ENCODE measurements at regions not wholly inside any gene's neighbourhood (a gene's known extent, or its start where the extent isn't known, plus 50 kb on each side); places are given as distances from the start of the nearest gene placed in this dataset.
"Not testable (repeated sequence)": the region's sequence is repeated elsewhere in the genome, so short reads cannot be mapped to it uniquely, and the experiment has no call there.

DNA sequence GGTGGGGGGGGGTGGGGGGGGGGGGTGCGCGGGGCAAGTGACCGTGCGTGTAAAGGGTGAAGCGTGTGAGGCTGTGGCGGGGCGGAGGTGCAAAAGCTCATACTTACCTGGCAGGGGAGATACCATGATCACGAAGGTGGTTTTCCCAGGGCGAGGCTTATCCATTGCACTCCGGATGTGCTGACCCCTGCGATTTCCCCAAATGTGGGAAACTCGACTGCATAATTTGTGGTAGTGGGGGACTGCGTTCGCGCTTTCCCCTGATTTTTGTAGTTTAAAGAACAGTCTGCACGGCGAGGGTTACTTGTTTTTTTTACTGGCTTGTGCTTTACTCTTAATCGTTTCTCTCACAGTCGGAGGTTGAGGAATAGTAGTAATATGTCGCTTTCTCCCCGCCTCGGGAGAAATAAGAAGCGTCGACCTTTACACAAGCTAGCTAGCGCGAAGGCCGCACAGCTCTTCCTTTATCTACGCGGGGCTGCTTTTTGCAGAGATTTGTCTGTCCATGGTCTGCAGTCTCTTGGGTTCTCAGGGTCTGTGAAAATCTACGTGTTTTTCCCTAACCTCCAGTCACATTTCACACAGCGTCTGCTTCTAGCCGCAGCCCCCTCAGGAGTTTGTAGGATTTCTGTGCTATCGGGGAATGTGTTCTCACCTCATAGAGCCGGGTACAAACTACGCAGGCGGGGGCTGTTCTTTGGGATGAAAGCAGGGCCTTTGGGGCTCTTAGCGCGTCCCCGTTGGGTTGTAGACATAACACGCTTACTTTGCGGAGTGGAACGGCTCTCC, 148.1 kb upstream of the NOTCH2NLA start:
- H3K4me3 ChIP-seq = peak overlapping the region; percentile 56
- H3K9me3 Mint-ChIP-seq; H4K20me1 ChIP-seq (replicated peaks; ENCODE audit: insufficient read depth); H3K4me1 Mint-ChIP-seq; H3K79me2 ChIP-seq (replicated peaks; ENCODE audit: insufficient read depth); H3K9me2 ChIP-seq (ENCODE audit: insufficient read depth); H3K36me3 ChIP-seq (ENCODE audit: insufficient read depth); H3K27me3 ChIP-seq (ENCODE audit: insufficient read depth); H3K4me1 ChIP-seq (ENCODE audit: insufficient read depth); H3F3A ChIP-seq (replicated peaks; ENCODE audit: low read depth); H3K36me3 Mint-ChIP-seq (ENCODE audit: low read depth); H3K27me3 Mint-ChIP-seq (ENCODE audit: insufficient read depth, low read depth, poor library complexity); H2AFZ ChIP-seq: not testable (repeated sequence)
- peak overlapping the region; percentile 99 for H3K27ac ChIP-seq (ENCODE audit: low read depth)
- ATAC-seq = peak; percentile 94
- peak; percentile 95 for DNase-seq (ENCODE audit: low spot score)
- 0 out of 2 replicates have a peak, but pooled peaks have one; percentile 38 for TF ChIP-seq CREB1 (CRISPR knock-in tag; IDR thresholded peaks at IDR 0.05; ENCODE audit: low read depth)
- TF ChIP-seq POLR2AphosphoS5 (IDR thresholded peaks at IDR 0.05; ENCODE audit: low read depth) = peak; percentile 98
- TF ChIP-seq, protein P1, sequence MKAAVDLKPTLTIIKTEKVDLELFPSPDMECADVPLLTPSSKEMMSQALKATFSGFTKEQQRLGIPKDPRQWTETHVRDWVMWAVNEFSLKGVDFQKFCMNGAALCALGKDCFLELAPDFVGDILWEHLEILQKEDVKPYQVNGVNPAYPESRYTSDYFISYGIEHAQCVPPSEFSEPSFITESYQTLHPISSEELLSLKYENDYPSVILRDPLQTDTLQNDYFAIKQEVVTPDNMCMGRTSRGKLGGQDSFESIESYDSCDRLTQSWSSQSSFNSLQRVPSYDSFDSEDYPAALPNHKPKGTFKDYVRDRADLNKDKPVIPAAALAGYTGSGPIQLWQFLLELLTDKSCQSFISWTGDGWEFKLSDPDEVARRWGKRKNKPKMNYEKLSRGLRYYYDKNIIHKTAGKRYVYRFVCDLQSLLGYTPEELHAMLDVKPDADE (IDR thresholded peaks at IDR 0.05) = peak; percentile 83
- Mint-ChIP-seq H3K4me3 (peak overlapping the region; percentile 72), H3K27ac (peak overlapping the region; percentile 100)
- H3K4me2 ChIP-seq = peak overlapping the region; percentile 80

- peak overlapping the region; percentile 49; the same call in 1 of the 2 replicates for H3K4me3 ChIP-seq
- not testable (repeated sequence) for H3K9me3 Mint-ChIP-seq; H3K79me2 ChIP-seq (replicated peaks; ENCODE audit: insufficient read depth); H4K20me1 ChIP-seq (replicated peaks; ENCODE audit: insufficient read depth); H3K4me1 Mint-ChIP-seq; H3F3A ChIP-seq (replicated peaks; ENCODE audit: low read depth); H3K27me3 Mint-ChIP-seq (ENCODE audit: insufficient read depth, low read depth, poor library complexity); H3K27me3 ChIP-seq (ENCODE audit: insufficient read depth); H3K36me3 Mint-ChIP-seq (ENCODE audit: low read depth); H3K4me1 ChIP-seq (ENCODE audit: insufficient read depth); H2AFZ ChIP-seq; H3K36me3 ChIP-seq (ENCODE audit: insufficient read depth); H3K9me2 ChIP-seq (ENCODE audit: insufficient read depth); H3K4me2 ChIP-seq; H3K27ac ChIP-seq (ENCODE audit: low read depth)
- DNase-seq (ENCODE audit: low spot score) (peak; percentile 75), ATAC-seq (peak; percentile 54)
- H3K4me3 Mint-ChIP-seq = peak overlapping the region; percentile 72
- peak overlapping the region; percentile 100 for H3K27ac Mint-ChIP-seq
- TF ChIP-seq CREB1 (CRISPR knock-in tag; IDR thresholded peaks at IDR 0.05; ENCODE audit: low read depth) = peak; percentile 84
- TF ChIP-seq POLR2AphosphoS5 (IDR thresholded peaks at IDR 0.05; ENCODE audit: low read depth) = peak; percentile 49; the same call in 1 of the 2 replicates
These were observed 147.5 kb upstream of the NOTCH2NLA start for GRCh38 chr1:146376309-146376707.

GRCh38 chr1:146375108-146375507, 146.3 kb upstream of the NOTCH2NLA start:
- H3K9me3 Mint-ChIP-seq; H3K27ac ChIP-seq (ENCODE audit: low read depth); H3K27me3 ChIP-seq (ENCODE audit: insufficient read depth); H4K20me1 ChIP-seq (replicated peaks; ENCODE audit: insufficient read depth); H3K79me2 ChIP-seq (replicated peaks; ENCODE audit: insufficient read depth); H3K4me3 ChIP-seq; H3K4me2 ChIP-seq; H3K36me3 Mint-ChIP-seq (ENCODE audit: low read depth); H2AFZ ChIP-seq; H3K4me1 Mint-ChIP-seq; ATAC-seq; H3K9me2 ChIP-seq (ENCODE audit: insufficient read depth); DNase-seq (ENCODE audit: low spot score); H3K27me3 Mint-ChIP-seq (ENCODE audit: insufficient read depth, low read depth, poor library complexity); H3K36me3 ChIP-seq (ENCODE audit: insufficient read depth); H3K4me1 ChIP-seq (ENCODE audit: insufficient read depth); H3K4me3 Mint-ChIP-seq; H3F3A ChIP-seq (replicated peaks; ENCODE audit: low read depth): not testable (repeated sequence)
- 0 out of 2 replicates have a peak overlapping the region, but pooled peaks have one; percentile 70 for H3K27ac Mint-ChIP-seq

GRCh38 chr1:146369940-146370339, 141.1 kb upstream of the NOTCH2NLA start:
- H3F3A ChIP-seq (replicated peaks; ENCODE audit: low read depth); H3K9me3 Mint-ChIP-seq; H3K36me3 Mint-ChIP-seq (ENCODE audit: low read depth); H3K27ac Mint-ChIP-seq; H4K20me1 ChIP-seq (replicated peaks; ENCODE audit: insufficient read depth); H3K4me1 Mint-ChIP-seq; ATAC-seq; H3K79me2 ChIP-seq (replicated peaks; ENCODE audit: insufficient read depth); H3K27ac ChIP-seq (ENCODE audit: low read depth); H3K9me2 ChIP-seq (ENCODE audit: insufficient read depth); H3K27me3 ChIP-seq (ENCODE audit: insufficient read depth); H3K27me3 Mint-ChIP-seq (ENCODE audit: insufficient read depth, low read depth, poor library complexity); H2AFZ ChIP-seq; H3K4me2 ChIP-seq; H3K36me3 ChIP-seq (ENCODE audit: insufficient read depth); H3K4me1 ChIP-seq (ENCODE audit: insufficient read depth): not testable (repeated sequence)
- peak overlapping the region; percentile 44 for H3K4me3 ChIP-seq
- peak overlapping the region; percentile 74 for H3K4me3 Mint-ChIP-seq
- DNase-seq (ENCODE audit: low spot score) = peak; percentile 75

DNA sequence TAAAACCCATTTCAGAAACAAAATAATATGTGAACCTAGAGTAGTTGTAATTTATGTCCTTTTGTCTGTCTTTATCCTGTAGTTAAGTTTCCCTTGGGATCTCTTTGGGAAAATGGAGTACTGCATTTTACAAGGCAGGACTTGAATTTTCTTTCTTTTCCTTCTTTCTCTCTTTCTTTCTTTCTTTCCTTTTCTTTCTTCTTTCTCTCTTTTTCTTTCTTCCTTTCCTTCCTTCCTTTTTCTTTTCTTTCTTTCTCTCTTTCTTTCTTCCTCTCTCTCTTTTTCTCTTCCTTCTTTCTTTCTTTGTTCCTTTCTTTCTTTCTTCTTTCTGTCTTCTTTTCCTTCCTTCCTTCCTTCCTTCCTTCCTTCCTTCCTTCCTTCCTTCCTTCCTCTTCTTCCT, 126.6 kb upstream of the NOTCH2NLA start:
- H3K27me3 ChIP-seq (ENCODE audit: insufficient read depth); H3K9me3 Mint-ChIP-seq; H3K4me3 Mint-ChIP-seq; H4K20me1 ChIP-seq (replicated peaks; ENCODE audit: insufficient read depth); H3K27ac ChIP-seq (ENCODE audit: low read depth); H3K79me2 ChIP-seq (replicated peaks; ENCODE audit: insufficient read depth); DNase-seq (ENCODE audit: low spot score); H3K9me2 ChIP-seq (ENCODE audit: insufficient read depth); H3K36me3 Mint-ChIP-seq (ENCODE audit: low read depth); H3F3A ChIP-seq (replicated peaks; ENCODE audit: low read depth); H2AFZ ChIP-seq; H3K4me1 ChIP-seq (ENCODE audit: insufficient read depth); H3K4me3 ChIP-seq; H3K36me3 ChIP-seq (ENCODE audit: insufficient read depth); H3K4me2 ChIP-seq; H3K27ac Mint-ChIP-seq; H3K27me3 Mint-ChIP-seq (ENCODE audit: insufficient read depth, low read depth, poor library complexity); ATAC-seq; H3K4me1 Mint-ChIP-seq: not testable (repeated sequence)

DNA sequence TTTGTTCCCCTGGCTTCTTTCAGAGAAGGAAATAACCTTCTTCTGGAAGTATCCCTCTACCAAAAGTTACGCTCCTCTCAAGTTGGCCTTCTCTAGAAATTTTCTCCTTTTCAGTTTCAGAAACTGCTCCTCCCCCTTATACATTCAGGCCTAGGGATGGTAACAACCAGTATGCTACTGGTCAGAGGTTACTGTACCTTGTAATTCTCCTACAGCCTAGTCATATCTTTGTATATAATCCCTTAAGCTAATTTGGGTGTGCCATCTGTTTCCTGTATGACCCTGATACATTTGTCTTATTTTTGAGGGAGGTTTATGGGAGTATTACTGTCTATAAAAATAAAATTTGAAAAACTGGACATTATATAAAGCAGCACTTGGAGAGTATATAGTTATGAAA, 98.0 kb upstream of the NOTCH2NLA start:
- H3F3A ChIP-seq (replicated peaks; ENCODE audit: low read depth); H3K4me1 ChIP-seq (ENCODE audit: insufficient read depth); H3K9me3 Mint-ChIP-seq; H3K27me3 ChIP-seq (ENCODE audit: insufficient read depth); H3K36me3 ChIP-seq (ENCODE audit: insufficient read depth); H3K9me2 ChIP-seq (ENCODE audit: insufficient read depth); ATAC-seq; H4K20me1 ChIP-seq (replicated peaks; ENCODE audit: insufficient read depth); H3K27ac ChIP-seq (ENCODE audit: low read depth); H3K4me1 Mint-ChIP-seq; H3K36me3 Mint-ChIP-seq (ENCODE audit: low read depth); H2AFZ ChIP-seq; H3K4me3 Mint-ChIP-seq; H3K4me2 ChIP-seq; H3K4me3 ChIP-seq; DNase-seq (ENCODE audit: low spot score); H3K27me3 Mint-ChIP-seq (ENCODE audit: insufficient read depth, low read depth, poor library complexity); H3K79me2 ChIP-seq (replicated peaks; ENCODE audit: insufficient read depth); H3K27ac Mint-ChIP-seq: not testable (repeated sequence)
